Neural cell (in vitro differentiated cells): ENCODE measurements at regions not wholly inside any gene's neighbourhood (a gene's known extent, or its start where the extent isn't known, plus 50 kb on each side); places are given as distances from the start of the nearest gene placed in this dataset.
"Not testable (repeated sequence)": the region's sequence is repeated elsewhere in the genome, so short reads cannot be mapped to it uniquely, and the experiment has no call there.

Experiments
- H2AFZ ChIP-seq: fragments of 200-600, 300-800 bp; sonication (generic), shearing (Covaris generic); 2 replicates; pipeline ENCODE4 v1.6.0; 2014; ENCODE audit warnings: low read depth, mild to moderate bottlenecking, antibody characterized with exemption, low read length, moderate library complexity
- H3F3A ChIP-seq: fragments of 200-600 bp; shearing (Covaris generic); 2 replicates; pipeline ENCODE4 v1.6.1; 2016; ENCODE audit warnings: mild to moderate bottlenecking, moderate library complexity, mixed read lengths, antibody characterized with exemption, low read length; ENCODE audit not compliant: insufficient read depth, poor library complexity, severe bottlenecking
- H3K27ac ChIP-seq: fragments of 200-600, 300-800 bp; sonication (generic), shearing (Covaris generic); 2 replicates; pipeline ENCODE4 v1.5.1; 2014; ENCODE audit warnings: mild to moderate bottlenecking, low read length, moderate library complexity
- H3K27me3 ChIP-seq: fragments of 300-800, 200-600 bp; sonication (generic), shearing (Covaris generic); 2 replicates; pipeline ENCODE4 v1.6.0; 2014; ENCODE audit warnings: mild to moderate bottlenecking, low read depth, low read length, moderate library complexity; ENCODE audit not compliant: insufficient read depth
- H3K36me3 ChIP-seq: fragments of 300-800, 200-600 bp; sonication (generic), shearing (Covaris generic); 2 replicates; pipeline ENCODE4 v1.5.1; 2014; ENCODE audit warnings: mild to moderate bottlenecking, antibody characterized with exemption, low read length, moderate library complexity; ENCODE audit not compliant: insufficient read depth
- H3K4me2 ChIP-seq: fragments of 300-800, 200-600 bp; sonication (generic), shearing (Covaris generic); 2 replicates; pipeline ENCODE4 v1.6.0; 2014; ENCODE audit warnings: mild to moderate bottlenecking, low read length
- H3K4me3 ChIP-seq: fragments of 300-800, 200-600 bp; sonication (generic), shearing (Covaris generic); 2 replicates; pipeline ENCODE4 v1.5.1; 2014; ENCODE audit warnings: mild to moderate bottlenecking, low read length, moderate library complexity
- H3K79me2 ChIP-seq: fragments of 200-600 bp; shearing (Covaris generic); replicated peaks from 2 replicates; pipeline ENCODE4 v1.6.0; 2014; ENCODE audit warnings: mild to moderate bottlenecking, low read length, moderate library complexity; ENCODE audit not compliant: insufficient read depth
- H3K9ac ChIP-seq: fragments of 300-800, 200-600 bp; sonication (generic), shearing (Covaris generic); 2 replicates; pipeline ENCODE4 v1.6.1; 2016; ENCODE audit warnings: mild to moderate bottlenecking, low read length, mixed read lengths
- H3K9me2 ChIP-seq: fragments of 200-600 bp; shearing (Covaris generic); 2 replicates; pipeline ENCODE4 v1.6.1; 2016; ENCODE audit warnings: mild to moderate bottlenecking, low read length, mixed read lengths; ENCODE audit not compliant: insufficient read depth
- H3K9me3 ChIP-seq: fragments of 200-600, 300-800 bp; sonication (generic), shearing (Covaris generic); 2 replicates; pipeline ENCODE4 v1.6.1; 2016; ENCODE audit warnings: mild to moderate bottlenecking, mixed run types, low read length, moderate library complexity, mixed read lengths
- H4K20me1 ChIP-seq: fragments of 200-600 bp; shearing (Covaris generic); 2 replicates; pipeline ENCODE4 v1.6.1; 2016; ENCODE audit warnings: mild to moderate bottlenecking, mixed run types; ENCODE audit not compliant: insufficient read depth
- CTCF ChIP-seq: fragments of 450-650 bp; IDR thresholded peaks from 2 replicates; pipeline ENCODE4 v1.5.1; 2014; ENCODE audit warnings: antibody characterized with exemption, mild to moderate bottlenecking, moderate library complexity; ENCODE audit not compliant: poor library complexity, severe bottlenecking
- EP300 ChIP-seq: fragments of 450-650 bp; conservative IDR thresholded peaks from 2 replicates; pipeline ENCODE4 v1.6.1; 2014; ENCODE audit warnings: antibody characterized with exemption, mild to moderate bottlenecking, moderate library complexity; ENCODE audit not compliant: poor library complexity, severe bottlenecking
- EZH2 ChIP-seq: fragments of 200-600, 300-800 bp; shearing (Covaris generic), sonication (generic); IDR thresholded peaks from 2 replicates; pipeline ENCODE4 v1.6.1; 2014; ENCODE audit warnings: antibody characterized with exemption, low read length, borderline replicate concordance, mild to moderate bottlenecking; ENCODE audit not compliant: insufficient read depth, poor library complexity, severe bottlenecking
- MXI1 ChIP-seq: fragments of 450-650 bp; conservative IDR thresholded peaks from 2 replicates; pipeline ENCODE4 v1.6.1; 2014; ENCODE audit warnings: antibody characterized with exemption, mild to moderate bottlenecking; ENCODE audit not compliant: poor library complexity, severe bottlenecking
- POLR2AphosphoS5 ChIP-seq: IDR thresholded peaks from 2 replicates; pipeline ENCODE4 v1.6.1; 2012
- RAD21 ChIP-seq: fragments of 450-650 bp; conservative IDR thresholded peaks from 2 replicates; pipeline ENCODE4 v1.6.1; 2014; ENCODE audit warnings: antibody characterized with exemption, mild to moderate bottlenecking, moderate library complexity
- REST ChIP-seq: IDR thresholded peaks from 2 replicates; pipeline ENCODE4 v1.6.1; 2012; ENCODE audit warnings: borderline replicate concordance
- SMC3 ChIP-seq: fragments of 450-650 bp; conservative IDR thresholded peaks from 2 replicates; pipeline ENCODE4 v1.6.1; 2014; ENCODE audit warnings: antibody characterized with exemption, mild to moderate bottlenecking, moderate library complexity; ENCODE audit not compliant: poor library complexity
- TAF1 ChIP-seq: IDR thresholded peaks from 2 replicates; pipeline ENCODE4 v1.6.1; 2012; ENCODE audit warnings: low read depth

- not testable (repeated sequence) for H3K36me3 ChIP-seq, H3K4me2 ChIP-seq, H3K79me2 ChIP-seq, H3K27me3 ChIP-seq, H3K27ac ChIP-seq, H2AFZ ChIP-seq, H3F3A ChIP-seq, H4K20me1 ChIP-seq, H3K9me2 ChIP-seq, H3K9ac ChIP-seq, H3K9me3 ChIP-seq, H3K4me3 ChIP-seq
Measured at GRCh38 chr1:112827391-112827790, 112.3 kb upstream of the PPM1J start.

- Histone ChIP-seq H3K4me2 (no peak overlapping the region), H2AFZ (no peak overlapping the region)
- TF ChIP-seq MXI1: no peak
- TF ChIP-seq RAD21: no peak
- TF ChIP-seq TAF1: no peak
- no peak for TF ChIP-seq EP300
- no peak for TF ChIP-seq EZH2
- TF ChIP-seq REST: no peak
- TF ChIP-seq POLR2AphosphoS5: no peak
- TF ChIP-seq CTCF: no peak
- no peak for TF ChIP-seq SMC3
Measured at GRCh38 chr1:112826217-112826944, 111.2 kb upstream of the PPM1J start.

GRCh38 chr1:112825563-112826216 is 110.6 kb upstream of the PPM1J start:
- not testable (repeated sequence) for H4K20me1 ChIP-seq, H3K27me3 ChIP-seq, H3K36me3 ChIP-seq, H3K9me3 ChIP-seq, H3K4me3 ChIP-seq, H3K27ac ChIP-seq, H3F3A ChIP-seq, H3K4me2 ChIP-seq, H3K9ac ChIP-seq, H2AFZ ChIP-seq, H3K9me2 ChIP-seq, H3K79me2 ChIP-seq

More at GRCh38 chr1:112826217-112826944, 111.2 kb upstream of the PPM1J start:
- Histone ChIP-seq H3K4me3 (no peak overlapping the region), H3K79me2 (no peaks in the 10 kb centered on the region), H4K20me1 (no peaks in the 10 kb centered on the region), H3F3A (no peaks in the 10 kb centered on the region), H3K36me3 (no peaks in the 10 kb centered on the region), H3K9me3 (no peaks in the 10 kb centered on the region), H3K9ac (no peak overlapping the region), H3K9me2 (no peaks in the 10 kb centered on the region), H3K27ac (no peak overlapping the region), H3K27me3 (no peaks in the 10 kb centered on the region)

- not testable (repeated sequence) for H3K4me2 ChIP-seq, H3K27ac ChIP-seq, H3F3A ChIP-seq, H3K27me3 ChIP-seq, H3K79me2 ChIP-seq, H3K9me3 ChIP-seq, H3K4me3 ChIP-seq, H2AFZ ChIP-seq, H3K36me3 ChIP-seq, H3K9me2 ChIP-seq, H3K9ac ChIP-seq, H4K20me1 ChIP-seq
Measured at GRCh38 chr1:112825075-112825474, 109.9 kb upstream of the PPM1J start.
